CD4-positive, alpha-beta T cell treated with Interferon gamma for 1 hour (primary cell): ENCODE measurements at regions not wholly inside any gene's neighbourhood (a gene's known extent, or its start where the extent isn't known, plus 50 kb on each side); places are given as distances from the start of the nearest gene placed in this dataset.
"Not testable (repeated sequence)": the region's sequence is repeated elsewhere in the genome, so short reads cannot be mapped to it uniquely, and the experiment has no call there.

ENCODE experiments used
- DNase-seq: peaks from one replicate; pipeline ENCODE4 v3.0.0-alpha.2; 2020

GRCh38 chr15:85267158-85267857 is 113.1 kb upstream of the AKAP13 start:
- DNase-seq, result not testable (repeated sequence)

- DNase-seq, result no peak
Measured at GRCh38 chr15:85274315-85275050, 105.9 kb upstream of the AKAP13 start.

- no peak for DNase-seq
Measured at GRCh38 chr15:85276508-85276907, 103.9 kb upstream of the AKAP13 start.

- no peak for DNase-seq
Measured at GRCh38 chr15:85276921-85277320, 103.5 kb upstream of the AKAP13 start.

- no peak for DNase-seq
Measured at GRCh38 chr15:85277847-85278370, 102.5 kb upstream of the AKAP13 start.

- no peak for DNase-seq
Measured at GRCh38 chr15:85280203-85280602, 100.2 kb upstream of the AKAP13 start.

GRCh38 chr15:85281293-85281882 is 99.0 kb upstream of the AKAP13 start:
- DNase-seq, result no peak

- DNase-seq, result no peak
Measured at GRCh38 chr15:85282504-85283115, 97.8 kb upstream of the AKAP13 start.

GRCh38 chr15:85283815-85284214 is 96.6 kb upstream of the AKAP13 start:
- DNase-seq, result not testable (repeated sequence)

- no peak for DNase-seq
Measured at GRCh38 chr15:85284497-85284896, 95.9 kb upstream of the AKAP13 start.

GRCh38 chr15:85289677-85290365 is 90.6 kb upstream of the AKAP13 start:
- no peak for DNase-seq

- DNase-seq, result not testable (repeated sequence)
Measured at GRCh38 chr15:85292583-85292982, 87.8 kb upstream of the AKAP13 start.

GRCh38 chr15:85296615-85297402 is 83.6 kb upstream of the AKAP13 start:
- peak; percentile 69 for DNase-seq

GRCh38 chr15:85297537-85297936 is 82.9 kb upstream of the AKAP13 start:
- no peak for DNase-seq

- DNase-seq, result no peak
Measured at GRCh38 chr15:85298366-85298765, 82.0 kb upstream of the AKAP13 start.

- no peak for DNase-seq
Measured at GRCh38 chr15:85298941-85299340, 81.5 kb upstream of the AKAP13 start.

- DNase-seq, result no peak
Measured at GRCh38 chr15:85302271-85302670, 78.1 kb upstream of the AKAP13 start.

- DNase-seq, result no peak
Measured at GRCh38 chr15:85305050-85305449, 75.4 kb upstream of the AKAP13 start.

- DNase-seq, result no peak
Measured at GRCh38 chr15:85306946-85307686, 73.3 kb upstream of the AKAP13 start.

GRCh38 chr15:85307687-85308045 is 72.7 kb upstream of the AKAP13 start:
- DNase-seq, result no peak

- no peak for DNase-seq
Measured at GRCh38 chr15:85311647-85312046, 68.8 kb upstream of the AKAP13 start.
